IMR-90 (cell line): ENCODE measurements at regions not wholly inside any gene's neighbourhood (a gene's known extent, or its start where the extent isn't known, plus 50 kb on each side); places are given as distances from the start of the nearest gene placed in this dataset.

Source experiments
- ATAC-seq: fragments of 200-7000 bp; cut with Tn5 transposase; 2 replicates; pipeline ENCODE4 v1.9.1; 2020; ENCODE audit warnings: low read depth, mild to moderate bottlenecking, moderate library complexity
- BruUV-seq: library from RNA; stranded (reverse); fragments of 400-500 nt; replicated peaks from 2 replicates; lab custom pipeline; 2021; lab: Mats Ljungman, UMichigan
- CTCF ChIA-PET: fragments of 300-600 bp; formaldehyde crosslinking; extraction: SDS; loops from one replicate; lab custom pipeline; 2021; ENCODE audit warnings: antibody characterized with exemption; lab: Yijun Ruan, JAX
- POLR2A ChIA-PET: fragments of 300-600 bp; sonication (Branson Sonifier 250); formaldehyde crosslinking; loops from one replicate; lab custom pipeline; 2022; ENCODE audit warnings: antibody characterized with exemption; ENCODE audit not compliant: unreplicated experiment; lab: Charles Lee
- DNase-seq: peaks from one replicate; pipeline ENCODE4 v3.0.0; 2013
- H2AFZ ChIP-seq: replicated peaks from 2 replicates; pipeline ENCODE3; 2013; ENCODE audit warnings: low read length, mild to moderate bottlenecking; ENCODE audit not compliant: poor library complexity
- H2AK5ac ChIP-seq: 2 replicates; pipeline ENCODE4 v1.6.1; 2013; ENCODE audit warnings: low read depth, low read length, inconsistent platforms
- H2AK9ac ChIP-seq: replicated peaks from 2 replicates; pipeline ENCODE3; 2013; ENCODE audit warnings: mild to moderate bottlenecking, low read depth, low read length, moderate library complexity; ENCODE audit not compliant: poor library complexity
- H2BK120ac ChIP-seq: 2 replicates; pipeline ENCODE4 v1.6.1; 2013; ENCODE audit warnings: low read depth, low read length, inconsistent platforms
- H2BK15ac ChIP-seq: 3 replicates; pipeline ENCODE4 v1.6.1; 2013; ENCODE audit warnings: low read depth, low read length, inconsistent platforms
- H2BK20ac ChIP-seq: 2 replicates; pipeline ENCODE4 v1.6.1; 2013; ENCODE audit warnings: low read depth, mild to moderate bottlenecking, inconsistent platforms, low read length, moderate library complexity
- H2BK5ac ChIP-seq: 2 replicates; pipeline ENCODE4 v1.6.1; 2013; ENCODE audit warnings: mild to moderate bottlenecking, low read depth, low read length, inconsistent platforms; ENCODE audit not compliant: poor library complexity, severe bottlenecking
- H3K14ac ChIP-seq: replicated peaks from 2 replicates; pipeline ENCODE4 v1.6.1; 2013; ENCODE audit warnings: low read depth, low read length, inconsistent platforms
- H3K18ac ChIP-seq: 2 replicates; pipeline ENCODE4 v1.6.1; 2013; ENCODE audit warnings: low read depth, low read length, control low read depth
- H3K23ac ChIP-seq: 2 replicates; pipeline ENCODE4 v1.6.1; 2013; ENCODE audit warnings: low read depth, low read length, inconsistent platforms
- H3K27ac ChIP-seq: 2 replicates; pipeline ENCODE4 v1.5.1; 2013; ENCODE audit warnings: mild to moderate bottlenecking, control low read depth, low read length; ENCODE audit not compliant: insufficient read depth
- H3K27me3 ChIP-seq: 2 replicates; pipeline ENCODE4 v1.6.1; 2013; ENCODE audit warnings: low read length; ENCODE audit not compliant: control insufficient read depth, insufficient read depth
- H3K36me3 ChIP-seq: 2 replicates; pipeline ENCODE4 v1.6.1; 2013; ENCODE audit warnings: low read length, mixed read lengths; ENCODE audit not compliant: control insufficient read depth, insufficient read depth
- H3K4ac ChIP-seq: 2 replicates; pipeline ENCODE4 v1.6.1; 2013; ENCODE audit warnings: low read depth, low read length, inconsistent platforms
- H3K4me1 ChIP-seq: 2 replicates; pipeline ENCODE4 v1.6.1; 2013; ENCODE audit warnings: low read length, mixed read lengths; ENCODE audit not compliant: control insufficient read depth, insufficient read depth
- H3K4me2 ChIP-seq: 2 replicates; pipeline ENCODE4 v1.6.1; 2013; ENCODE audit warnings: low read depth, mild to moderate bottlenecking, control low read depth, low read length, moderate library complexity
- H3K4me3 ChIP-seq: 2 replicates; pipeline ENCODE4 v1.5.1; 2013; ENCODE audit warnings: low read depth, mild to moderate bottlenecking, control low read depth, low read length, moderate library complexity; ENCODE audit not compliant: insufficient read depth
- H3K56ac ChIP-seq: 2 replicates; pipeline ENCODE4 v1.6.1; 2013; ENCODE audit warnings: low read length, inconsistent platforms; ENCODE audit not compliant: insufficient read depth; ENCODE audit errors: extremely low read depth
- H3K79me1 ChIP-seq, 2 experiments: 2 replicates each; pipeline ENCODE4 v1.6.1; 2013; ENCODE audit warnings: low read length in 2 of 2, inconsistent platforms in 1 of 2, low read depth in 1 of 2
- H3K9ac ChIP-seq: 2 replicates; pipeline ENCODE4 v1.6.1; 2013; ENCODE audit warnings: low read depth, low read length, control low read depth
- H3K9me1 ChIP-seq: 2 replicates; pipeline ENCODE4 v1.6.1; 2013; ENCODE audit warnings: low read length, inconsistent platforms; ENCODE audit not compliant: insufficient read depth
- H3K9me3 ChIP-seq: 2 replicates; pipeline ENCODE4 v1.6.1; 2013; ENCODE audit warnings: low read length; ENCODE audit not compliant: control insufficient read depth, insufficient read depth
- H4K20me1 ChIP-seq: 2 replicates; pipeline ENCODE4 v1.6.1; 2013; ENCODE audit warnings: low read length, inconsistent platforms; ENCODE audit not compliant: insufficient read depth
- H4K5ac ChIP-seq: 2 replicates; pipeline ENCODE4 v1.6.1; 2013; ENCODE audit warnings: mild to moderate bottlenecking, low read depth, low read length, control low read depth
- H4K8ac ChIP-seq, 2 experiments: 2 replicates each; pipeline ENCODE4 v1.6.1; 2013; ENCODE audit warnings: low read depth in 2 of 2, low read length in 2 of 2, control low read depth in 1 of 2, inconsistent platforms in 1 of 2
- H4K91ac ChIP-seq: 2 replicates; pipeline ENCODE4 v1.6.1; 2013; ENCODE audit warnings: low read depth, low read length, inconsistent platforms; ENCODE audit not compliant: insufficient read depth
- BHLHE40 ChIP-seq: fragments of 150-350 bp; IDR thresholded peaks from 2 replicates; pipeline ENCODE4 v1.6.1; 2016; ENCODE audit warnings: mild to moderate bottlenecking, low read depth, low read length
- CEBPB ChIP-seq: IDR thresholded peaks from 2 replicates; pipeline ENCODE4 v1.6.1; 2012; ENCODE audit warnings: low read depth, low read length, improper control_type of control experiment
- ELK1 ChIP-seq: fragments of 150-350 bp; IDR thresholded peaks from 2 replicates; pipeline ENCODE4 v1.6.1; 2016; ENCODE audit warnings: low read depth, mild to moderate bottlenecking, low read length, moderate library complexity, borderline replicate concordance
- FOS ChIP-seq: fragments of 150-350 bp; IDR thresholded peaks from 2 replicates; pipeline ENCODE4 v1.6.1; 2016; ENCODE audit warnings: low read depth, low read length
- MAFK ChIP-seq: IDR thresholded peaks from 2 replicates; pipeline ENCODE4 v1.6.1; 2012; ENCODE audit warnings: low read depth, low read length, improper control_type of control experiment
- MAZ ChIP-seq: IDR thresholded peaks from 2 replicates; pipeline ENCODE4 v1.6.1; 2012; ENCODE audit warnings: low read depth, mild to moderate bottlenecking, low read length, improper control_type of control experiment, moderate library complexity, borderline replicate concordance
- MXI1 ChIP-seq: IDR thresholded peaks from 2 replicates; pipeline ENCODE4 v1.6.1; 2012; ENCODE audit warnings: low read depth, mild to moderate bottlenecking, low read length, moderate library complexity, borderline replicate concordance
- NFE2L2 ChIP-seq: fragments of 150-350 bp; IDR thresholded peaks from 2 replicates; pipeline ENCODE4 v1.6.1; 2016; ENCODE audit warnings: low read depth, mild to moderate bottlenecking, low read length
- POLR2A ChIP-seq: IDR thresholded peaks from 2 replicates; pipeline ENCODE4 v1.6.1; 2012; ENCODE audit warnings: mild to moderate bottlenecking, low read depth, low read length
- RAD21 ChIP-seq: IDR thresholded peaks from 2 replicates; pipeline ENCODE4 v1.6.1; 2012; ENCODE audit warnings: low read length, improper control_type of control experiment
- RCOR1 ChIP-seq: IDR thresholded peaks from 2 replicates; pipeline ENCODE4 v1.6.1; 2012; ENCODE audit warnings: mild to moderate bottlenecking, low read length, improper control_type of control experiment; ENCODE audit not compliant: insufficient replicate concordance
- RFX5 ChIP-seq: IDR thresholded peaks from 2 replicates; pipeline ENCODE4 v1.8.0; 2012; ENCODE audit warnings: low read depth, mild to moderate bottlenecking, low read length, moderate library complexity
- USF2 ChIP-seq: fragments of 150-350 bp; IDR thresholded peaks from 2 replicates; pipeline ENCODE4 v1.6.1; 2017; ENCODE audit warnings: mild to moderate bottlenecking, antibody characterized with exemption, low read length, low read depth
- dilution Hi-C: fragments of 300-500 bp; cut with HindIII; formaldehyde crosslinking; loops from one replicate; pipeline ENCODE4 v1.14.3; 2018; ENCODE audit warnings: low sequenced_read_pairs; ENCODE audit not compliant: unreplicated experiment
- in situ Hi-C: fragments of 300-500 bp; cut with MboI; formaldehyde crosslinking; loops from 3 replicates; pipeline ENCODE4 v1.14.3; 2019; ENCODE audit warnings: low sequenced_read_pairs, inconsistent platforms, mixed read lengths
- intact Hi-C: fragments of 100-400 bp; cut with micrococcal nuclease; formaldehyde crosslinking; loops from 2 replicates; pipeline ENCODE4 v1.10.0; 2022

- TF ChIP-seq CEBPB (no peak), ELK1 (no peak), RAD21 (no peak), POLR2A (no peak), NFE2L2 (no peak), RCOR1 (no peak), MAFK (no peak), FOS (no peak), MXI1 (no peak), BHLHE40 (no peak), RFX5 (no peak), MAZ (no peak), USF2 (no peak)
- CTCF ChIA-PET, result no interaction called here
- no peak overlapping the region for H2BK15ac ChIP-seq
- H2BK5ac ChIP-seq, result no peak overlapping the region
- no peak overlapping the region for H3K4me3 ChIP-seq
- no peaks in the 10 kb centered on the region for H3K79me1 ChIP-seq
- no peak overlapping the region for H2BK20ac ChIP-seq
- H3K9me1 ChIP-seq, result no peaks in the 10 kb centered on the region
- no peak overlapping the region for H2BK120ac ChIP-seq
- no peak overlapping the region for H4K5ac ChIP-seq
- no peak overlapping the region for H3K9ac ChIP-seq
- 0 out of 2 replicates have a peak, but pooled peaks cover 2% of the 10 kb centered on the region for H3K9me3 ChIP-seq
- no peak overlapping the region for H3K4ac ChIP-seq
- H2AK9ac ChIP-seq, result no peak overlapping the region
- intact Hi-C loops (no loop called here), dilution Hi-C loops (no loop called here), in situ Hi-C loops (no loop called here)
- DNase-seq (no peak), ATAC-seq (no peak)
- no peak overlapping the region for H3K18ac ChIP-seq
- H3K23ac ChIP-seq, result no peak overlapping the region
- no peak overlapping the region for H3K56ac ChIP-seq
- no peak overlapping the region for H3K14ac ChIP-seq
- no peak overlapping the region for H2AFZ ChIP-seq
- POLR2A ChIA-PET, result no interaction called here
- no peaks in the 10 kb centered on the region for H3K36me3 ChIP-seq
- no TSS peak for BruUV-seq
- no peak overlapping the region for H2AK5ac ChIP-seq
- no peak overlapping the region for H4K8ac ChIP-seq
- no peaks in the 10 kb centered on the region for H4K20me1 ChIP-seq
- no peak overlapping the region for H4K91ac ChIP-seq
- H3K27ac ChIP-seq, result no peak overlapping the region
- H3K27me3 ChIP-seq, result no peaks in the 10 kb centered on the region
- H3K4me2 ChIP-seq, result no peak overlapping the region
- peaks cover under 1% of the 10 kb centered on the region; the same call in 1 of the 2 replicates for H3K4me1 ChIP-seq
Measured at GRCh38 chr6:112557435-112557834, 210.3 kb downstream of the RFPL4B start.
